ENCODE measurements at regions not wholly inside any gene's neighbourhood (a gene's known extent, or its start where the extent isn't known, plus 50 kb on each side); places are given as distances from the start of the nearest gene placed in this dataset.

DNA sequence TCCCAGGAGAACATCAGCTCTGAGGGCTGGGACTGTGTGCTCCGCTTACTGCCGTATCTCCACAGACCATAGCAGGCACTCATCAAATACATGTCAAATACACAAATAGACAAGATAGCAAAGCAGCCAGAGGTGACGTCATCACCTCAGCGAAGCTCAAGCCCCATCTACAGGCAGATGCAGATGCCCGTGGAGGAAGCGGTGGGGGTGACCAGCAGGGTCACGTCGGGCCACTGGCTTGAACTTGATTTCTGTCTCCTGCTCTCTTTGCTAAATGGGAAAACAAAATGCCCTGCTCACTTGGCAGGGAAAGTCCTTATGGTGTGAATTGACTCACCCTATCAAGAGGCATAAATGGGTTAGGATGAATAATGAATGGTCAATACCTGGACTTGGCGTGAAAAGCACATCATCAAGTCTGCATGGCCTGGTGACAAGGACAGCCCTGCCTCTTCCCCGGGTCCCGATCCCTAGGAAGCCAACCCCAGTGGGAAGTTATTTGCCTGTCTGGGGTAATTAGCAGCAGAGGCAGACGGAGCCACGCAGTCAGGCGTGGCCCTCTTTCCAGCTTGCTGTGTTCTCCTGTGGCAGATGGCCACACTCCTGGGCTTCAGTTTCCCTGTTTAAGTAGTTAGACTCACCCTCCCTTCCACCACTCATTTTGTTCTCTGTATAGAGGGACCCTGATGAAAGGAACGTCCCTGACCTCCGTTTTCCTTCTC lies 536.0 kb downstream of the NPHP4 start:
- DNase-seq = peak; percentile 30

DNA sequence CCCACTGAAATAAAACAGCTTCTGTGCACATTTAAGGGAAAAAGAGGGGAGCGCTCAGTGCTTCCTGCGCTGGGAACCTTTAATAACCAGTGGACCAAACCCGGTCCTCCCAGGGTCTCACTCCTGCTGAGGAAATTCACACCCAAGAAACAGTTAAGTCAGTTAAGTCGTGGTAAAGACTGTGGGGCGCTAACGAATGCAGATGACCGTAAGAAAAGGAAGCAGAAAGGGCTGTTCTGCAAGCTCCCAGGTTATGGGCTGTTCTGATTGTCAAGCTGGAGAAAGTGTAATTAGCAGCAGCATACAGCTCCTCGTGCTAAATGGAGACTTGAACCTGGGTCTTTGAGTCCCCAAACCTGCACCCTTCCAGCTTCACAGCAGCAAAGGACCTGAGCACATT lies 536.6 kb downstream of the NPHP4 start:
- no peak for DNase-seq

DNA sequence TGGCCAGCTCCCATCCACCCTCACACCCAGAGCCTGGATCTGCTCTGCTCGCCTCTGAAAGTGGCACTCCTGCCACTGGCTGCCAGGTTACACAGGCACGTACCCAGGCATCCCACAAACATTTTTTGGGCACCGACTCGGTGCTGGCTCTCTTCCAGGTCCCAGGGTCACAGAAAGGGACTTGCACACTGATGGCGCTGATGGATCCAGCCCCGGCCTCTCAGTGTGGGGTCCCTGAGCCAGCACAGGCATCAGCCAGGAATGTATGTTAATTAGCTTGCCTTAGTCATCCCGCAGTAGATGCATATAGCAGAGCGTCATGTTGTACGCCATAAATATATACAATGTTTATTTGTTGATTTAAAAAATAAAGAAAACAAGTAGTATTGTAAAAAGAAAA lies 537.2 kb downstream of the NPHP4 start:
- no peak for DNase-seq

DNA sequence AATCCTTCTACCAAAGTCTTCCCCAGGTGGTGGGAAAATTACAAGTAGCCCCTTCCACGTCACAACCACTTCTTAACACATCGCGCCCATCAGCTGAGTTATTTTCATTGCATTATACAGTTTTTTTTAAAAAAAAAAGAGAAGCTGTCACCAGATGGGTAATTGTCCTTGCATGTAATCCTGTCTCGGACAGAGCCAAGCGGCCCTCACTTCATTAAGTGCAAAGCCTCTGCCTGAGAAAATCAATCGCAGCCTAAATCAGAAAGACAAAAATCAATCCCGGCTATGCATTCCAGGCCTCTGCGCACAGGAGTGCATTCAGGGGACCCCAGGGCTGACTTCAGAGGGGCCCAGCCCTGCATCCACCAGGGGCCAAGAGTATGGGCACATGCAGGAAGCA lies 538.9 kb downstream of the NPHP4 start:
- no peak for DNase-seq

DNA sequence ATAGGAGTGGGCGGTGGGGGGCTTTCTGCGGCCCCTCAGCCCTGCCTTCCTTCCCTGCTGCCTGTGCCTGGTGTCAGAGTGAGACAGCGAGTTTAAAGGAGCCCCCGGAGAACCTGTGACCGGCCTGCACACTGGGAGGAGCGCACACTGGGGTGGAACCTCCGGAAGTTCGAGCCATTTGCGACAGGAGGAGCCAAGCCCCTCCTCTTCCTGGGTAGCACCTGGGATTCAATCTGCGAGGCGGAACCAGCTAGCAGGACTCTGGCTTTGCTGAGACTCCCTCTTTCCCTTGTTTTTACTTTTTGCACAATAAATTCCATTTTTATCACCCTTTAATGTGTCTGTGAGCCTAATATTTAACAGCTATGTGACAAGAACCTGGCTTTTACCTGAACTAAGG lies 540.6 kb downstream of the NPHP4 start:
- DNase-seq = no peak

DNA sequence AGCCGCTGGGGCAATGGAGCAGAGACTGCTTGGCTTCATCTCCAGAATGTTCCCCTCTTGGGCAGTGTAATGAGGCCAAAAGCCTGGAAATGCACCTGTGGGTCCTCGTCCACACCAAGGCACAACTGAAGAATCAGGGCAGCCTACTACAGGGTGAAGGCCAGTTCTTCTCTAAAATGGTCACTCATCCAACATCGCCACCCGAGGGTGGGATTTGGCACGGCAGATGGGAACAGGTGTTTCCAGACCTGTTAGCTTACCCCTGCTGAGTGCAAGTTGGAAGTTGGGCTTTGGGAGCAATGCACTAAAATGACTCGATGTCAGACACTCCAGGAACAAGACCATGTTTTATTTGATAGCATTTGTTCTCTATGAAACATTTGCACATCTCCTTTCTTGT lies 543.7 kb downstream of the NPHP4 start:
- DNase-seq = peak; percentile 16

DNA sequence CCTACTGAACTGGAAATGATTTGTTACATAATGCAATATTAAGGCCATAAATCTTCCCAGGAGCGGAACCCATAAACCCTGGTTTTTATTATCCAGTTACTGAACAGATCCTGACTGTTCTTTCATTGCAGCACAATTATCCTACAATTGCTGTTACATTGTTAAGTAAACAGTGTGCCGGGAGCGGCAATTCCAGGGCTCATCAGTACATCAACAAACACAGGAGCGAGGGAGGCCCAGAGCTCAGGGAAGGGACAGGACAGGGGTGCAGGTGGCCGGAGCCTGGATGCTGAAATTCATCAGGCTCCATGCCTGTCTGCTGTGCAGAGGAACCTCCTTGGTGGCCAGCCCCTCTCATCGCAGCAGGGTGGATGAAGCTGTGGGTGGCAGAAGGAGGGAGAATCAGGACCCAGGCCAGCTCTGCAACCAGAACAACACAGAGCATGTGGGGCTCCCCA lies 544.7 kb downstream of the NPHP4 start:
- DNase-seq = peak; percentile 6

DNA sequence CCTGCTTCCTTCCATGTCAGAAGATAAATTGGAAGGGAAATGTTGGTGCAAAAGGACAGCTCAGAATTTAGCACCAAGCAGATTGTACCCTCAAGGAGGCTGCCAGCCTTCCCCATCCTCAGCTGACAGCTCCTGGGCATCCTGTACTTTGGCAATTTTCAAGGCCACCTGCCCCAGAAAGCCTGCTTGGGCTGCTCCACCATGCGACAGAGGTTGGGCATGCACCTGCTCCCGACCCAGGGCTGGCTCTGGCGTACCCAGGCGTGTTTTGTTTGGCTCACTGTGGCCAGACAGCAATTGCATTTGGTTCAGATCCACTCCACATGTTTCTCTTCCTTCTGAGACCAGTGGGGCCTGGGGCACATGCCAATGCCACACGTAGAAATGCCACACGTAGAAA lies 547.8 kb downstream of the NPHP4 start:
- DNase-seq = peak; percentile 6

DNA sequence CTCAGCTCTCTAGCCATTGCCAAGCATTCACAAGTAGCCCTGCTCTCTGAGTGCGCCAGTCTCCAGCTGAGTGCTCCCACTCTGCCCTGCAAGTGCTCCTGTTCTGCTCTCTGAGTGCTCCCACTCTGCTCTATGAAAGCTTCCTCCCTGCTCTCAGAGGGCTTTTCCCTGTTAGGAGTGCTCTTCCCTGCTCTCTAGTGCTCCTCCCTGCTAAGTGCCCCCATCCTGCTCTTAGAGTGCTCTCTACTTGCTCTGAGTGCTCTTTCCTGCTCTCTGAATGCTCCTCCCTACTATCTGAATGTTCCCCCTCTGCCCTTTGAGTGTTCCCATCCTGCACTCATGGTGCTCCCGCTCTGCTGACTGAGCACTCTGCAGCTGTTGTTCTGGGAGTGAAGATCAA lies 555.4 kb downstream of the NPHP4 start:
- DNase-seq = no peak

DNA sequence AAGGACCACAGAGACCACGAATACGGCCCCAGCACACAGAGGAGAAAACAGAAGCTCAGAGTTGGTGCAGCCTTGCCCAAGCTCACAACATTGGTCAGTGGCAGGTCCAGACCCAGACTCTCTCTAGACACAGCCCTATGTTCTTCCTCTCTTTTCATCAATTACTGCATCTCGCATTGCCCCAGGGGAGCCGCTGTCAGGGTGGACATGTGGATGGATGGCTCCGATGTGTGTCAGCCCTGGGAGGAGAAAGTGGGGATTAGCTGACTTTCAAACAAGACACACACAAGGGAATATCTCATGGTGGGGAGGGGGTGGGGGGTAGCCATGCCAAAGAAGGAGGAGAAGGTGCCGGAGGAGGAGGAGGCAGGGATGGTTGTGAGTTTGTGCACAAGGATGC lies 556.8 kb downstream of the NPHP4 start:
- no peak for DNase-seq

DNA sequence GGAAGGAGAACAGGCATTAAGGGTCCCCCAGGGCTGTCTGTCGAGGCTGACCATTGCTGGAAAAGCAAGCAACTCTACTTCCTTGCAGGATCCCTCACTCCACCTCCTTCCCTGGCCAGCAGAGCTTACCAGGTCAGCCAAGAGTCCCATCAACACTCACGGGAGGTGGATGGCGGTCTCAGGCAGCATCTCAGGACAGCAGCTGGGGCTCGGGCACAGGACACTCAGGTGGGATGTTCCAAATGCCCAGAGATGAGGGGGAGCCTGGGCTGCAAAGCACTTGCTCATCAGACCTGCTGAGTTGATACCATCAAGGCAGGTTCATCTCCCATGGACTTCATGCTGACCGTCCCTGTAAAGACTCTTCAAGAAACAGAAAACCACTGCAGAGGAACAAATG lies 559.8 kb downstream of the NPHP4 start:
- no peak for DNase-seq

DNA sequence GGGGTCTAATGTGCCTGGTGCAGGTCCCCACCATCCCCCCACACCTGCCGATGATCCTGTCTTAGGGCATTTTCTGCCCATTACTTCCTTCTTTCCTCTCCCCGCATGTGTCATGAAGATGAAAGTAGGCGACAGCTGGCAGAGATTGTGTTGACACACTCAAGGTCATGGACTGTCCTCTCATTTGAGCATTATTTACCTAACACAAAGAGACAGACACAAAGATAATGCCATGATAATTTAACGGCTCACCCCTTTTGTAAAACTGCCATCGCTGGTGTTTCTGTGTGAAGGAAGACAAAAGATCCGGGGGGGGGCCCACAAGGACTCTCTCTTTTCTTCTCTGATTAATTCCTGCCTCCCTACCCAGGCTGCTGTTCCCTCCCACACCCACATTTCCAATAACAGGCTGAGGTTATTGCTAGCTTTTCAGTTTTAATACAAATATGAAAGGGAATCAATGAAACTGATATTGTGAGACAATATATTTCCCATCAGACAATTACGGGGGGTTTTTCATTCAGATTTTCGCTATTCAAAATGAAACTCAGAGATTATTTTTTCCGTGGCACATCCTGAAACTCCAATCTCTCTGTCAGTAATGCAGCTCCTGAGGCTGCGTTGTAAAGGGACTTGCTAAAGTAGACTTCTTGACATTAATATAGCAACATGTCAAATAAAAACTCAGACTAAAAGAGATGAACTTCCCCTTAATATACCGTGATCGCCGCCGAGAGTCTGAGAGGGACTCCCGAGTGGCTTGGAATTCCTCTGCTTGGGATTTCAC lies 561.1 kb downstream of the NPHP4 start:
- DNase-seq = peak; percentile 69

DNA sequence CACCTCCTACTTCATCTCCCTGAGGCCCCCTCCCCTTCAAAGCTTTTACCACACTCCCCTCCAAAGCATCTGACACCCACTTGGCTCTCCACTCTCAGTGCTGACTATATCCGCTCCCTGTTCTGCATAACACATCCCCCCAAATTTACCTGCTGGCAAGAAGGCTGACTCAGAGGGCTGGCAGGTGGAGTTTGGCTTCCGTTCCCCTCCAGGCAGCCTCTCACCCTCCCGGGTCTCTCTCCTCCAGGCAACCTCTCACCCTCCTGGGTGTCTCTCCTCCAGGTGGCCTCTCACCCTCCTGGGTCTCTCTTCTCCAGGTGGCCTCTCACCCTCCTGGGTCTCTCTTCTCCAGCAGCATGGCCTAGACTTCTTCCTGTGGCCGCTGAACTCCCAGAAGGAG lies 562.1 kb downstream of the NPHP4 start:
- no peak for DNase-seq

DNA sequence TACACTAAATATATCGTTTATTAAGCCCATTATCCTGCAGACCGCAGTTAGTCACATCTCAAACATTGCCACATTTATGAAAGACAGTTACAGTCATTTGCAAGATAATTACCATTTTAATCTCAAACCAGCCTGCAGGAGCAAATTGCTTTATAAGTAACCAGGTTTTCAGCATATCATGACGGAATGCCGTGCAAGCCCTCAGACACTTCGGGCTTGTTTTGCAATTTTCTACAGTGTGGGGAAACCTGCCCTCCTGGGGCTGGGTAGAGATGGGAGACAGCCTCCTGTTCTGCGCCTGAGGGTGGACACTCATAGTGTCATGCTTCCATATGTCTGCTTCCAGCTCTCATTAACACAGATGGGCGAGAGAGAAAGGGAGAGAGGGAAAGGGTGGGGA lies 563.9 kb downstream of the NPHP4 start:
- DNase-seq = no peak

DNA sequence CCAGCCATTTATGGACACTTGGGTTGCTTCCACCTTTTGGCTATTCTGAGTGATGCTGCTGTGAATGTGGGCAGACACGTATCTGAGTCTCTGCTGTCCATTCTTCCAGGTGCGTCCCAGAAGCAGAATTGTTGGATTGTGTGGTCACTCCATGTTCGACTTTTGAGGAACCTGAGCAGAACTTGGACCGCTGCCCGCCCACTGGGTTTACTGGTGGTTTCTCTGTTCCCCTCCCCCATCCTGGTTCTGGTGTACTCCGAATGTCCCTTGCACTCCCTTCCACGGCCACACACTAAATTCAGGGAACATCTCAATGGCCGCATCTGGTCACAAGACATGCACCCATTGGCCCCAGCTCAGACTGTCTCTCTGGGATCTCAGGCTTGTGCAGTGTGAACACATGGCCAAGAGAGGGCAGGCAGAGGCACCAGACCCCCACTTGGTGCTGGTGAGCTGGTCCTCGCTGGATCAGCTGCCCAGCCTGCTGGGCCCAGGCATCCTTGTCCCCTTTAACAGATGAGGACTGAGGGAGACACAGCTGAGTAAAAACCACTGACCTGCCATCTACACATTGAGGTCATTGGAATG lies 565.1 kb downstream of the NPHP4 start:
- DNase-seq = no peak

DNA sequence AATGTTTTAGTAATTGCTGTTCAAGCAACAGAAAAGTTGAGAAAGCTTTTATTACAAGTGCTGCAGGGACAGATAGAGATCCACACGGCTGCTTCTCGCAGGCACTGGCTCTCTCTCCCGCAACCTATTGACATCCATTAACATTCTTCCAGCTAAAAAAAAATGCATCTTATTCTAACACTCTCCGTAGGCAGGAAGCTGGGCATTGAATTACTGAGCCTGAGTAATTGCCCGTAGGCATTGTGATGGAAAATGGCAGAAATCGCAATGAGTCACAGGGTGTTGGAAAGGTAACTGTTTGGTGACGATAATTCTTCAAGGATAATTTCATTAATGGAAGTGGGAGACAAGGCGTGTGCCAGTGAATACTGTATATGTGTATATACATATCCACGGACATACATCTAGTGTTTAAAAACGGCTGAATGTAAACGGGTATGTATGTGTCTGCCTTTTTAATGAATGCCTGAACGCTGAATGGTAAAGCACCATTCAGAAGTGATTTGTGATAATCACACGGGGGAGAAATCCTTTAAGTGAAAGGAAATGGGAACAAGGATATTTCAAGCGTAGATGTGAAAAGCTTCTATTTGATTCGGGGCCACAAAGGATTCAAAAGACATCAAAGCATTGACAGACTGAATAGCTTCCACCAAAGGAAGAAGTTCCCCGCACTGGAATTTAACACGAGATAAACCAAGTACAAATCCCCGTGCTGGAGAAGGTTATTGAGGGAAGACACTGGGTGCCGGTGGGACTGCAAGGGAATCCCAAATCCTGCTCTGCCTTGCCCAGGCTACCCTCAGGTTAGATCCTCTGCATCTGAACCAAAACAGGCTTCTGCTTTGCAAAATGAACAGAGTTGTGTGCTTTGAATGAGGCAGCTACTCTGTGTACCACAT lies 567.2 kb downstream of the NPHP4 start:
- DNase-seq = peak; percentile 29

DNA sequence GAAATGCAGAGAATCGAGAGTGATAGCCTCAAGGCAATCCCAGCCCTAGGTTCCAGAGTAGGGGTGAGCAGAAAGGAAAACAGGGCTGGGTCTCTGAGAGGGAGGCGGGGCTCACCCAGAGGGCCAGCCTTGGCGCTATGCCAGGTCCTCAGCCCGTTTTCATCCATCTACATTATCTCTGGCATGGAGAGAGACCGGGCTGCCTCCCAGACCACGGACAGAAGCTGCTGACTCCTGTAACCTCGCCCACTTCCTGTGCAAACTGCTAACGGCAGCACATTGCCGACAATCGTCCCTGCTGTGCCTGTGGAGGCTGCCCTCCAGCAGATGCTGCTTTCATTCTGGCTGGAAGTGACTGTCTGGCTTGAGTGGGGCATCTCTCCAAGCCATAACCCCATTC lies 569.1 kb downstream of the NPHP4 start:
- DNase-seq = peak; percentile 94

DNA sequence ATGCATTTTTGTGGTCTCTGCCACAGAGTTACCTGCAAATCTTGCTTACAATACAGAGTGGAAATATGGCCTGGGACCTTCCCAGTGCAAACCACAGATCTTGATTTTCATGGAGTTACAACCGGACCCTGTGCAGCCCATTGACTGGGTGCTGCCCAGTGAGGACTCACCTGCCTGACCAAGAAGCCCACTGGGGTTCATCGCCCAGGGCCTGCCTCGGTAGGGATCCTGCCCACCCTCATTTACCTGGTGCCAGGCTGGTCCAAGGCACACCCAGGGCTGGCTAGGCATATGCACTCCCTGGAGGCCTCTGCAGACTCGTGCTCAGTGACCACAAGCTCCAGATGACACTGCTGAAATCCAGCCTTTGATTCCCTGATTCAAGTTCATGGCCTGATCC lies 572.7 kb downstream of the NPHP4 start:
- no peak for DNase-seq

DNA sequence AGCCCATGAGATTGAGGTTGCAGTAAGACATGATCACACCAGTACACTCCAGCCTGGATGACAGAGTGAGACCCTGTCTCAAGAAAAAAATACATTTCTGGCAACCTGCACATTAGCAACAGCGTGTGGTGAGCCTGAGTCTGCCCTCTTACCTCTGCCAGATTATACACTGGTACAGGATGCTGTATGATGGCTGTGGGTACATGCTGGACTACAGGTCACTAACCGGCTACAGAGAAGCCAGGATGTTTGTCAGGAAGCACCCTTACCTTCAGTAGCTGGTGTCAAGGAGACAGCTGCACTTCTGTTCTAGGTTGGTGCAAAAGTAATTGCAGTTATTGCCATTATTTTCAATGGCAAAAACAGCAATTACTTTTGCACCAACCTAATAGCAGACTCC lies 575.7 kb downstream of the NPHP4 start:
- no peak for DNase-seq

DNA sequence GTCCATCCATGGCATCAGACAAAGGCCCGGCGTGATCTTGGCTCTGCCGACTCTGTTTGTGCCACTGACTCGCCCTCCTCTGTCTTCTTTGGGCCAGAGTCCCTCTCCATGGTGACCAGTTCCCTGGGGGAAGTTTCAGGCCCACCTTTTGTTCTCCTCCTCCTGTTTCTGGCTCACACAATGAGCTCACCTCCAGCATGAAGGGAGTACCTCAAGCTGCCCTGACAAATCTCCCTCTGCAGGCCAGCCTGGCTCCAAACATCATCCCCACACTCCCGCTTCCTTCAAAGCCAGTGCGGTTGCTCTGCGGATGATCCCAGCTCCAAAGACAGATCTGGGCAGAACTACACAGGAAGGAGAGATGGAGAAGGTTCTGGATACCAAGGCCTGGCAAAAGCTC lies 576.6 kb downstream of the NPHP4 start:
- DNase-seq = no peak

DNA sequence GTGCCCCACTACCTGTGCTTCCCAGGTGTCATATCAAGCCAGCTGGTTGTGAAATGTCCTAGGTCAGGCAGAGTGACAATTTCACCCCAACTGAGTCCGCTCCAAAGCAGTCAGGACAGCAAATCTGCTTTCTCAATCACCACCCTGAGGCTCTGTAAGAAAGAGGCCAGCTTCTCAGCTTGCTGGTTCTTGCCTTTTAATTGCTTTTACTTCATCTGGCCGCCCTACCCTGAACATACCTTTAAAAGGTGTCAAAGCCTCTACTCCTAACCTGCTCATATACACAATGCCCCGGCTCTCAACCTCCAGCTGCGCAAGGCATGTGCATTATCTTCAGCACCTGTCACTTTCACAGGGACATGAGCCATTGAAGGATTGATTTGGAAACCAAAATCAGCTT lies 581.6 kb downstream of the NPHP4 start:
- DNase-seq = no peak

DNA sequence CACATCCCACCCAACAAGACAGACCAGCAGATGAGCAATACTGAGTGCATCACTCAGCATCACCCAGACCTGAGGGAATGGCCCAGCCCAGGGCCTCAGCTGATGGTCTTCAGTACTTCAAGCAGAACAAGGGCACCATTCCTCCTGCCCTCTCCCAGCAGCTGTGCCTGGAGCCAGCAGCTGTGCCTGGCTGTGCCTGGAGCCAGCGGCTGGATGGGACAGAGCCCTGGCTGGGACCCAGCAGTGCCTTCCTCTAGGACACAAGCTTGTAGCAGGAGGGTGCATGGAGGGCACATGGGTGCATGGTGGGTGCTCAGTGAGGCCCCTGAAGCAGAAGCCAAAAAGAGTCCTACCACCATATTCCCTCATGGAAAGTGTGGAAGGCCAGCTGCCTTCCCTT lies 583.8 kb downstream of the NPHP4 start:
- no peak for DNase-seq

DNA sequence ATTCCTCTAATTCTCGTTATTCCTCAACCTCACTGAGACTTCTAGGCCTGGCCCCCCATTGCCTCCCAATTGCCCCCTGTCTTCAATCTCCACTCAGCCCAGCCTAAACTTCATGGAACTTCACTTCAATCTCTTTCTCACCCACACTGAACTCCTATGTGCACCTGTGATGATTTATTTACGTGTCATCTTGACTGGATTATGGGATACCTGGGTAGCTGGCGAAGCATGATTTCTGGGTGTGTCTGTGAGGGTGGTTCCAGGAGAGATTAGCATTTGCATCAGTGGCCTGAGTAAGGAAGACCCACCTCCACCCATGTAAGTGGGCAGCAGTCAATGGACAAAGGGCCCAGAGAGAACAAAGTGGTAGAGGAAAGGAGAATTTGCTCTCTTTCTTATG lies 587.0 kb downstream of the NPHP4 start:
- no peak for DNase-seq

Measured in NCI-H510A treated with DMSO at 0.1 percent for 48 hours (cell line).